Astrocyte (in vitro differentiated cells and primary cell): ENCODE measurements at regions not wholly inside any gene's neighbourhood (a gene's known extent, or its start where the extent isn't known, plus 50 kb on each side); places are given as distances from the start of the nearest gene placed in this dataset.
"Not testable (repeated sequence)": the region's sequence is repeated elsewhere in the genome, so short reads cannot be mapped to it uniquely, and the experiment has no call there.

Source experiments
- DNase-seq: peaks from one replicate; pipeline ENCODE4 v3.0.0-alpha.2; 2010; ENCODE audit warnings: low read depth
- FAIRE-seq: peaks from 2 replicates; lab custom pipeline; 2011; peaks lifted over from hg19 to GRCh38; lab: Jason Lieb, UNC
- H2AFZ ChIP-seq: 2 replicates; pipeline ENCODE4 v1.6.0; 2012; ENCODE audit warnings: low read depth, low read length, inconsistent platforms
- H3K27ac ChIP-seq: 2 replicates; pipeline ENCODE4 v1.5.1; 2011; ENCODE audit warnings: low read depth, low read length, inconsistent platforms
- H3K27me3 ChIP-seq: 2 replicates; pipeline ENCODE4 v1.6.0; 2011; ENCODE audit warnings: low read length, inconsistent platforms; ENCODE audit not compliant: insufficient read depth
- H3K36me3 ChIP-seq: 2 replicates; pipeline ENCODE4 v1.5.1; 2011; ENCODE audit warnings: low read length, inconsistent platforms; ENCODE audit not compliant: insufficient read depth
- H3K4me1 ChIP-seq: 2 replicates; pipeline ENCODE4 v1.5.1; 2011; ENCODE audit warnings: low read length, inconsistent platforms; ENCODE audit not compliant: insufficient read depth
- H3K4me2 ChIP-seq: 2 replicates; pipeline ENCODE4 v1.6.0; 2012; ENCODE audit warnings: low read length, inconsistent platforms
- H3K4me3 ChIP-seq: 2 replicates; pipeline ENCODE4 v1.5.1; 2011; ENCODE audit warnings: low read depth, mild to moderate bottlenecking, low read length, inconsistent platforms; ENCODE audit not compliant: insufficient read depth
- H3K79me2 ChIP-seq: 2 replicates; pipeline ENCODE4 v1.6.0; 2012; ENCODE audit warnings: mild to moderate bottlenecking, low read length, inconsistent platforms; ENCODE audit not compliant: insufficient read depth
- H3K9ac ChIP-seq: 2 replicates; pipeline ENCODE4 v1.6.0; 2012; ENCODE audit warnings: mild to moderate bottlenecking, low read length, inconsistent platforms
- H3K9me3 ChIP-seq: 2 replicates; pipeline ENCODE4 v1.5.1; 2012; ENCODE audit warnings: low read depth, mild to moderate bottlenecking, low read length, inconsistent platforms; ENCODE audit not compliant: insufficient read depth
- H4K20me1 ChIP-seq: 2 replicates; pipeline ENCODE4 v1.6.0; 2012; ENCODE audit warnings: low read length, inconsistent platforms; ENCODE audit not compliant: insufficient read depth
- H3K27ac Mint-ChIP-seq: one replicate; pipeline ENCODE4 v1.8.0; 2021; ENCODE audit warnings: mild to moderate bottlenecking, mixed read lengths; ENCODE audit not compliant: unreplicated experiment
- H3K27me3 Mint-ChIP-seq: one replicate; pipeline ENCODE4 v1.8.0; 2021; ENCODE audit warnings: low read depth, mixed read lengths; ENCODE audit not compliant: unreplicated experiment
- H3K36me3 Mint-ChIP-seq: one replicate; pipeline ENCODE4 v1.8.0; 2021; ENCODE audit warnings: low read depth, mixed read lengths; ENCODE audit not compliant: unreplicated experiment
- H3K4me1 Mint-ChIP-seq: one replicate; pipeline ENCODE4 v1.8.0; 2021; ENCODE audit warnings: low read depth, mixed read lengths; ENCODE audit not compliant: unreplicated experiment
- H3K4me3 Mint-ChIP-seq: one replicate; pipeline ENCODE4 v1.8.0; 2021; ENCODE audit warnings: mild to moderate bottlenecking, moderate library complexity, mixed read lengths; ENCODE audit not compliant: unreplicated experiment
- H3K9me3 Mint-ChIP-seq: one replicate; pipeline ENCODE4 v1.8.0; 2021; ENCODE audit warnings: mild to moderate bottlenecking, mixed read lengths; ENCODE audit not compliant: unreplicated experiment
- CTCF ChIP-seq: IDR thresholded peaks from 2 replicates; pipeline ENCODE4 v1.5.1; 2011; ENCODE audit warnings: low read depth, mild to moderate bottlenecking, inconsistent platforms, low read length, moderate library complexity; ENCODE audit not compliant: insufficient read depth
- EZH2 ChIP-seq: IDR thresholded peaks from 2 replicates; pipeline ENCODE4 v1.6.1; 2012; ENCODE audit warnings: mild to moderate bottlenecking, low read length, inconsistent platforms; ENCODE audit not compliant: insufficient read depth

- Mint-ChIP-seq H3K27me3 (no peaks in the 10 kb centered on the region), H3K4me1 (no peaks in the 10 kb centered on the region), H3K36me3 (no peaks in the 10 kb centered on the region), H3K4me3 (no peak overlapping the region), H3K9me3 (no peaks in the 10 kb centered on the region), H3K27ac (no peak overlapping the region)
- H3K4me2 ChIP-seq, result no peak overlapping the region
- DNase-seq (no peak), FAIRE-seq (no peak)
- H3K4me1 ChIP-seq, result no peaks in the 10 kb centered on the region
- H2AFZ ChIP-seq, result no peak overlapping the region
- no peaks in the 10 kb centered on the region for H3K36me3 ChIP-seq
- H3K27me3 ChIP-seq, result no peaks in the 10 kb centered on the region
- no peak for TF ChIP-seq CTCF
- no peak for TF ChIP-seq EZH2
- no peaks in the 10 kb centered on the region for H4K20me1 ChIP-seq
- H3K27ac ChIP-seq, result no peak overlapping the region
- no peak overlapping the region for H3K4me3 ChIP-seq
- H3K79me2 ChIP-seq, result no peaks in the 10 kb centered on the region
- H3K9me3 ChIP-seq, result no peaks in the 10 kb centered on the region
- no peak overlapping the region for H3K9ac ChIP-seq
Measured at GRCh38 chr3:83218383-83219200, 1457.1 kb upstream of the GBE1 start.

GRCh38 chr3:83217595-83218118 is 1456.2 kb upstream of the GBE1 start:
- H4K20me1 ChIP-seq, H3K9ac ChIP-seq, DNase-seq, H3K27ac ChIP-seq, H2AFZ ChIP-seq, H3K4me2 ChIP-seq, H3K79me2 ChIP-seq, H3K27ac Mint-ChIP-seq, H3K27me3 ChIP-seq, H3K9me3 Mint-ChIP-seq, H3K4me1 ChIP-seq, H3K4me1 Mint-ChIP-seq, H3K4me3 Mint-ChIP-seq, H3K9me3 ChIP-seq, H3K36me3 Mint-ChIP-seq, FAIRE-seq, H3K36me3 ChIP-seq, H3K27me3 Mint-ChIP-seq, H3K4me3 ChIP-seq: not testable (repeated sequence)

- no peak for FAIRE-seq
- no peak for DNase-seq
- H3K36me3 ChIP-seq, result no peaks in the 10 kb centered on the region
- no peaks in the 10 kb centered on the region for H3K9me3 ChIP-seq
- TF ChIP-seq EZH2, result no peak
- TF ChIP-seq CTCF, result no peak
- no peak overlapping the region for H3K4me3 ChIP-seq
- Mint-ChIP-seq H3K4me1 (no peaks in the 10 kb centered on the region), H3K9me3 (no peaks in the 10 kb centered on the region), H3K27ac (no peak overlapping the region), H3K27me3 (no peaks in the 10 kb centered on the region), H3K4me3 (no peak overlapping the region), H3K36me3 (no peaks in the 10 kb centered on the region)
- no peak overlapping the region for H3K27ac ChIP-seq
- H4K20me1 ChIP-seq, result no peaks in the 10 kb centered on the region
- H2AFZ ChIP-seq, result no peak overlapping the region
- no peak overlapping the region for H3K9ac ChIP-seq
- H3K79me2 ChIP-seq, result no peaks in the 10 kb centered on the region
- no peak overlapping the region for H3K4me2 ChIP-seq
- H3K27me3 ChIP-seq, result no peaks in the 10 kb centered on the region
- H3K4me1 ChIP-seq, result no peaks in the 10 kb centered on the region
Measured at GRCh38 chr3:83216919-83217594, 1455.6 kb upstream of the GBE1 start.
